Dermis blood vessel endothelial cell (primary cell): ENCODE measurements at regions not wholly inside any gene's neighbourhood (a gene's known extent, or its start where the extent isn't known, plus 50 kb on each side); places are given as distances from the start of the nearest gene placed in this dataset.

Experiments used
- DNase-seq: peaks from one replicate; pipeline ENCODE4 v3.0.0; 2010

GRCh38 chr21:15152591-15152990, 87.8 kb upstream of the NRIP1 start:
- no peak for DNase-seq

- DNase-seq, result no peak
These were observed 94.7 kb upstream of the NRIP1 start for GRCh38 chr21:15159382-15160020.

GRCh38 chr21:15160136-15160535, 95.3 kb upstream of the NRIP1 start:
- no peak for DNase-seq

- no peak for DNase-seq
These were observed 98.1 kb upstream of the NRIP1 start for GRCh38 chr21:15162921-15163320.

- DNase-seq, result no peak
These were observed 99.5 kb upstream of the NRIP1 start for GRCh38 chr21:15164273-15164672.

- no peak for DNase-seq
These were observed 100.0 kb upstream of the NRIP1 start for GRCh38 chr21:15164678-15165303.

GRCh38 chr21:15170614-15171013, 105.8 kb upstream of the NRIP1 start:
- DNase-seq, result no peak

GRCh38 chr21:15171546-15171945, 106.7 kb upstream of the NRIP1 start:
- no peak for DNase-seq

- no peak for DNase-seq
These were observed 108.2 kb upstream of the NRIP1 start for GRCh38 chr21:15172963-15173362.

- DNase-seq, result no peak
These were observed 110.1 kb upstream of the NRIP1 start for GRCh38 chr21:15174923-15175322.

GRCh38 chr21:15182731-15183130, 117.9 kb upstream of the NRIP1 start:
- DNase-seq, result no peak

GRCh38 chr21:15183813-15184257, 119.0 kb upstream of the NRIP1 start:
- DNase-seq, result no peak

GRCh38 chr21:15190412-15190811, 125.6 kb upstream of the NRIP1 start:
- DNase-seq, result no peak

GRCh38 chr21:15190837-15191236, 126.0 kb upstream of the NRIP1 start:
- DNase-seq, result no peak

GRCh38 chr21:15191342-15191741, 126.5 kb upstream of the NRIP1 start:
- DNase-seq, result no peak

- DNase-seq, result no peak
These were observed 127.4 kb upstream of the NRIP1 start for GRCh38 chr21:15192243-15192642.

GRCh38 chr21:15193937-15194336, 129.1 kb upstream of the NRIP1 start:
- DNase-seq, result no peak

- no peak for DNase-seq
These were observed 130.3 kb upstream of the NRIP1 start for GRCh38 chr21:15195104-15195503.

- DNase-seq, result no peak
These were observed 131.0 kb upstream of the NRIP1 start for GRCh38 chr21:15195768-15196167.

GRCh38 chr21:15197696-15198095, 132.9 kb upstream of the NRIP1 start:
- DNase-seq, result no peak

- DNase-seq, result no peak
These were observed 134.9 kb upstream of the NRIP1 start for GRCh38 chr21:15199414-15200383.

- no peak for DNase-seq
These were observed 138.9 kb upstream of the NRIP1 start for GRCh38 chr21:15203740-15204139.

GRCh38 chr21:15204140-15204969, 139.6 kb upstream of the NRIP1 start:
- no peak for DNase-seq
